ENCODE measurements at regions not wholly inside any gene's neighbourhood (a gene's known extent, or its start where the extent isn't known, plus 50 kb on each side); places are given as distances from the start of the nearest gene placed in this dataset.

GRCh38 chr3:82508-82907 is 114.1 kb upstream of the CHL1 start:
- no peak for DNase-seq

- DNase-seq = no peak
Observed at GRCh38 chr3:83096-83495, 113.5 kb upstream of the CHL1 start.

- DNase-seq = no peak
Observed at GRCh38 chr3:85180-85579, 111.4 kb upstream of the CHL1 start.

GRCh38 chr3:88267-88666 is 108.3 kb upstream of the CHL1 start:
- peak; percentile 1 for DNase-seq

GRCh38 chr3:93746-94145 is 102.8 kb upstream of the CHL1 start:
- no peak for DNase-seq

- DNase-seq = no peak
Observed at GRCh38 chr3:96259-96658, 100.3 kb upstream of the CHL1 start.

GRCh38 chr3:97417-98258 is 98.9 kb upstream of the CHL1 start:
- no peak for DNase-seq

GRCh38 chr3:98259-98654 is 98.3 kb upstream of the CHL1 start:
- DNase-seq = no peak

- DNase-seq = no peak
Observed at GRCh38 chr3:99506-99905, 97.1 kb upstream of the CHL1 start.

- no peak for DNase-seq
Observed at GRCh38 chr3:102484-102883, 94.1 kb upstream of the CHL1 start.

GRCh38 chr3:103991-104390 is 92.6 kb upstream of the CHL1 start:
- no peak for DNase-seq

GRCh38 chr3:105585-105984 is 91.0 kb upstream of the CHL1 start:
- DNase-seq = no peak

- DNase-seq = no peak
Observed at GRCh38 chr3:106619-107018, 89.9 kb upstream of the CHL1 start.

GRCh38 chr3:111143-112069 is 85.2 kb upstream of the CHL1 start:
- no peak for DNase-seq

- DNase-seq = no peak
Observed at GRCh38 chr3:112773-113172, 83.8 kb upstream of the CHL1 start.

- DNase-seq = no peak
Observed at GRCh38 chr3:118666-119065, 77.9 kb upstream of the CHL1 start.

- no peak for DNase-seq
Observed at GRCh38 chr3:123341-123740, 73.2 kb upstream of the CHL1 start.

- peak; percentile 69 for DNase-seq
Observed at GRCh38 chr3:124557-125179, 71.9 kb upstream of the CHL1 start.

GRCh38 chr3:128515-129172 is 67.9 kb upstream of the CHL1 start:
- DNase-seq = no peak

- no peak for DNase-seq
Observed at GRCh38 chr3:131151-131888, 65.2 kb upstream of the CHL1 start.

- no peak for DNase-seq
Observed at GRCh38 chr3:132378-132777, 64.2 kb upstream of the CHL1 start.

GRCh38 chr3:132904-133303 is 63.7 kb upstream of the CHL1 start:
- DNase-seq = no peak

Data from MV-4-11 (cell line).